HG02943 (cell line): ENCODE measurements at regions not wholly inside any gene's neighbourhood (a gene's known extent, or its start where the extent isn't known, plus 50 kb on each side); places are given as distances from the start of the nearest gene placed in this dataset.
"Not testable (repeated sequence)": the region's sequence is repeated elsewhere in the genome, so short reads cannot be mapped to it uniquely, and the experiment has no call there.

Source experiments
- ATAC-seq: cut with Tn5 transposase; IDR thresholded peaks from one replicate; pipeline ENCODE4 v1.9.1; 2021; ENCODE audit warnings: mild to moderate bottlenecking, low read depth, moderate library complexity; ENCODE audit not compliant: unreplicated experiment

DNA sequence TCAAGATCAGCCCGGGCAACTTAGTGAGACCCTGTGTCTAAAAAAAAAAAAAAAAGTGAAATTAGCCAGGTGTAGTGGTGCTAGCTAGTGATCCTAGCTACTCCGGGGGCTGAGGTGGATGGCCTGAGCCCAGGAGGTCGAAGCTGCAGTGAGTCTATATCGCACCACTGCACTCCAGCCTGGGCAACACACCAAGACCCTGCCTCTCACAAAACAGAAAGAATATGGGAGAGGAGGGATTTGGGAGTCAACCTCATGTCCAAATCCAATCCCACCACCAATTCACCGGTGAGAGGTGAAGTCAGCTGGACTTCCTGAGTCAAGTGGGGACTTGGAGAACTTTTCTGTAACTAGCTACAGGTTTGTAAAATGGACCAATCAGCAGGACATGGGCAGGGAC is 80.5 kb upstream of the MFGE8 start:
- no peak for ATAC-seq

DNA sequence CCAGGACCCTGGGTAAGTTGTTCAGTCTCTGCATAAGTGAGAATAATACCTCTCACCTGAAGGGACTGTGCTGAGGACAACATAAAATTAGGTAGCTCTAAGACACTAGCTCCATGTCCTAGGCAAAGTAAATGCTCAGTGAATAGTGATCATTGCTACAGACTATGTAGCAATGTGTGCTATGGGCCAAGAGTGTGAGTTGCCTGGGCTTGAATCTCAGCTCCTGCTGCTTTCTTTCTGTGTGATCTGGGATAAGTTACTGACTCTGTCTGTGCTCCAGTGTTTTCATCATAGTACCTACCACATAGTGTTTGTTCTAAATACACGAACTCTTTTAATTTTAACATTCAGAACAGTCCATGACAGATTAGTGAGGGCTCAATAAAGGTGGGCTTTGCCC is 81.1 kb upstream of the MFGE8 start:
- no peak for ATAC-seq

DNA sequence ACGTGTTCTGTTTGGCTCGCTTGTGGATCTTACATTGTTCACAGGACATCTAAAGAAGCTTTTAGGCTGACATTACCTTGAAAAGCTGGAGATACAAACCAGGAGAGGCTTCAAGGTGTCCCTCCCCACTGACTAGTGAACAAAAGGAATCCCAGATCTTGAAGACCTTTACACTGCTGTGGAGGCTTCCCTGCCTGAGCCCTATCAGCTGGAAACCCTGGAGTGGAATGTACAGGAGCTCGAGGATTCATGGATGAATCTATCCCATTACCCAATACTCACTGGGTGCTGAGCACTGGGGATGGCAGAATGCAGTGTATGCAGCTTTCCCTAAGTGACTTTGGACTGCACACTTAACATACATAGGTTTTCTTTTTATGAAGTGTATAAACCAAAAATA is 82.3 kb upstream of the MFGE8 start:
- no peak for ATAC-seq

DNA sequence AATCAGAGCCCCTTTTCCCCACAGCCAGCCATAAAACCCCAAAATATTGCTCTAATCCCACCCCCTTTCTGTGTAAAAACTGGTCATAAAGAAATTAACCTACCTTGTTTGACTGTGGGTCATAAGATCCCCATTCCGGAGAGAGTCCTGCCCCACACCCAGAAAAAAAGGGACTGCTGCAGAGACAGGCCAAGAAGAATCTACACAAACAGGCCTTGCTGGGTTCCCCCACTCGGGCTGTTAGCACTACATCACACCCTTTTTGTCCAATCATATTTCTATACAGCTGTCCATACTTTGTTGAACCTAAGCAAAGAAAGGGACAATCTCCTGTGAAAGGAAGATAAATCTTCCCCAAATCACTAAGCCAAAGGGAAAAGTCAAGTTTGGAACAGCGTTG is 84.4 kb upstream of the MFGE8 start:
- ATAC-seq: no peak

DNA sequence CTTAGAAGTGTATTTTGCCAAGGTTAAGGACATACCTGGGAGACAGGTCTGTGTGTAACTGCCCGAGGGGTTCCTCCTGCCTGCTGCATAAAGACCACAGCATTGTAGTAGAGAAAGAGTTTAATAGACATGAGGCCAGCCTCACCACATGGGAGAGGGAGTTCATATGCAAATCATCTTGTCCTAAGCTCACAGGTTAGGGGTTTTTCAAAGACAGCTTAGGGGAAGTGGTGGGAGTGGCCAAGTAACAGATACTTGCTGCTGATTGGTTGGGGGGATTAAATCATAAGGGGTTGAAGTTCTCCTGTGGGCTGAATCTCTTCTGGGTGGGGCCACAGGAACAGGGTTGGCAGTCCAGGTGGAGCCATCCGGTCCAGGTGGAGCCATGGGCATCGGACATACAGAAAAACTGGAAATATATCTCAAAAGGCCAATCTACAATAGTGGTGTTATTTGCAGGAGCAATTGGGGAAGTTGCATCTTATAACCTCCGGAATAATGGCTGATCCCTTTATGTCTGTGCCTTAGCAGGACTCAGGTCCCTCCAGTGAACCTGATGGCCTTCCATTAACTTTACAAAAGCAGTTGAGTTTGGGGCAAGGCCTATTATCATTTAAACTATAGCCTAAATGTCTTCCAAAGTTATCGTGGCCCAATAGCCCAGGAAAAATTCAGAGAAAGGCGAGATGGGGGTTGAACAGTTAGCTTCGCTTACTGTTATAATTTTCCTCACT is 86.0 kb upstream of the MFGE8 start:
- no peak for ATAC-seq

DNA sequence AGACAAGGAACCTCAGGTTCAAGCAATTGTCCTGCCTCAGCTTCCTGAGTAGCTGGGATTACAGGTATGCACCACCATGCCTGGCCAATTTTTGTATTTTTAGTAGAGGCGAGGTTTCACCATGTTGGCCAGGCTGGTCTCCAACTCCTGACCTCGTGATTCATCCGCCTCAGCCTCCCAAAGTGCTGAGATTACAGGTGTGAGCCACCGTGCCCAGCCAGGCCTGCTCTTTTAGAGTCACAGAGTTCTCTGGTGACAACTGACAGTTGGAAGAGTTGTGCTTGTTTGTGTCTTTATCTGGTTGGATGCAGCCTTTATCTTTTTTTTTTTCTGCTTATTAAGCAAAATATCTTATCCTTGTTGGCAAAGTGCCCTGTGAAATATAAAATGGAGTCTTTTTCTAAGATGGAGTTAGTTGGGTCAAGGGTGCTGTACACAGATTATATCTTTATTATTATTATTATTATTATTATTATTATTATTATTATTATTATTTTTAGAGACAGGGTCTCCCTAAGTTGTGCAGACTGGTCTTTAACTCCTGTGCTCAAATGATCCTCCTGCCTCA is 86.5 kb upstream of the ABHD2 start:
- ATAC-seq: not testable (repeated sequence)

DNA sequence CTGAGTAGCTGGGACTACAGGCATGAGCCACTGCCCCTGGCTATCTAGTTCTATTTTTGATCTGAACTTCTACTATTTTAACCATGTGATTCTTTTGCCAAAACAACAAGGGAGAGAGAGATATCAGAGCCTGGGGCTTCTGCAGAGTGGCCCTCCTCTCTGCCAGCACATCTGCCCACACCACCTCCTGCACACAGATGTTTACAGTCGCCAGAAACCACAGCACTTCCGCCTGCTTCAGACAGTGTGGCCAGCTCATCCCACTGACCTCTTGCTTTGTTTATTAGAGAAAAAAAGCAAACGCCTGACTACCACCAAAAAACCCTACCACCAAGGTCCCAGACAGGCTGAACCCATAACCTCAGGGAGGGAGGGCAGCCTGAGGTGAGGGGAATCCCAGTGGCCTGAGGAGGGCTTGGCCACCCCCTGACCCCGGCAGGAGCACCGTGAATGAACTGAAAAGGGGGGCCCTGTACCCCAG is 85.9 kb upstream of the ABHD2 start:
- ATAC-seq: peak; percentile 86

DNA sequence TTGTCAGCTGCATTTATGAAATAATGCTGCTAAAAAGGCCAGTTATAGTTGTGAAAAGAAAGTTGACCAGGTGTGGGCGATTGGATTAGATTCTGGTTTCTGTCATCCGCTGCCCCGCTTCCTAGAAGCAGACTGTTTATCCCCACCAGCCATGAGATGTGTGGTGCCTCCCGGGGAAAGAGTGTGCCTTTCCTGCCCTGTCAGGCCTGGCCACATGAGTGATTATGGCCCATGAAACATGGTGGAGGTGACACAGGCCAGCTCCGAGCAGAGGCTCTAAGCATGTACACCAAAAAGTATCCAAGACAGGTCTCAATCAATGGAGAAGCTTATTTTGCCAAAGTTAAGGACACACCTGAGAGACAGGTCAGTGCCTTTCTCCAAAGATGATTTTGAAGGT is 85.4 kb upstream of the ABHD2 start:
- no peak for ATAC-seq

DNA sequence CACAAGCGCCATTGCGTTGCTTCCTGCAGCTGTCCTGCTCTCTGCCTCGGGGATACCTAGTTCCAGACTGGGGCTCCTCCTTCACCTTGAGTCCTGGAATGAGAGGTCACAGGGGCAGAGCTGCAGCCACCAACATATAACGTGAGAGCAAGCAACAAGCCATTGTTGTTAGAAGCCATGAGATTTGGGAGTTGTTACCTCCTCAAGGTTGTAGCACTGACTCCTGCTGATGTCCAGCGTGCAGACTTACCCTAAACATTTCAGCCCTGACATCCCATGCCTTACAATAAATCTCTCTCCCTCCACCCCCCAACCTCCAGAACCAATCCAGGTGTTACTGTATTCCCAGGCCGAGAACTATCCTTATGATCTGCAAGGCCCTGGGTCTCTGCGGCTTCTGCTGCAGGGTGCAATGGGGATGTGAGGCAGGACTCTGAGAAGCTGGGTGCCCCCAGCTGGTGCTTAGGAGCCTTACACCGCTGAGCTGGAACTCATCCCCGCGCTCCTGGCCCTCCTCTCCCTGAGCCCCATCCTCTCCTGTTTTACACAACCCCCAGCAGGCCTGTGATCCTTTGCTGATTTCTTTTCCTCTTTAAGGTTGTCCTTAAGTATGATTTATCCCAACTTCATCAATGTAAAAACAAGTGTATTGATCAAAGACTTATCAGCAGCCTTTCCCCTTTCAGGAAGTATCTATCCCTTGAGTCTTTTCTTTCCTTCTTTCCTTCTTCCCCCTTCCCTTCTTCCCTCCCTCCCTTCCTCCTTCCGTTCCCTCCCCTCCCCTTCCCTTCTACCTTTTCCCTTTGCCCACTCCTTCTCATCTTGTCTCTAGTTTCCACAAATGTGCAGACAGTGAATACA is 84.2 kb upstream of the ABHD2 start:
- ATAC-seq: no peak

DNA sequence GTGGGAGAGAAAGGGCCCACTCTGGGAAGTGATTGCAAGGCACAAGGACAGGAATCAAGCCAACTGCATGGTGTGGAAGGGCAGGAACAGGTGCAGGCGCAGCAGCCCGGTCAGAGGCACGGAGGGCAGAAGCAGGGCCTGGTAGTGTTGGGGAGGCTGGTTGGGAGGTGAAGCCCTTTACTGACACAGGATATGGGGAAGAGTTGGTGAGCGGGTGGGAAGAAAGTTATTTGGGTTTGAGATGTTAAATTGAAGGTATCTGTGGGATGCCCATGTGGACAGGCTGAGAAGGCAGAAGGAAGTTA is 83.6 kb upstream of the ABHD2 start:
- ATAC-seq: no peak

DNA sequence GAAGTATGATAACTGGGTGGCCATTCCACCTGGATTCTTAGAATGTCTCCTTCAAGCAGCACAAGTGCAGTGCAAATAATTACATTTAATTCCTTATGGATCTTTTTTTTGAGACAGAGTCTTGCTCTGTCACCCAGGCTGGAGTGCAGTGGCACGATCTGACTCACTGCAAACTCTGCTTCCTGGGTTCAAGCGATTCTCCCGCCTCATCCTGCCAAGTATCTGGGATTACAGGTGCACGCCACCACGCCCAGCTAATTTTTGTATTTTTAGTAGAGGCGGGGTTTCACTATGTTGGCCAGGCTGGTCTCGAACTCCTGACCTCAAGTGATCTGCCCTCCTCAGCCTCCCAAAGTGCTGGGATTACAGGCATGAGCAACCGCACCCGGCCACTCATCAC is 80.7 kb upstream of the ABHD2 start:
- not testable (repeated sequence) for ATAC-seq

DNA sequence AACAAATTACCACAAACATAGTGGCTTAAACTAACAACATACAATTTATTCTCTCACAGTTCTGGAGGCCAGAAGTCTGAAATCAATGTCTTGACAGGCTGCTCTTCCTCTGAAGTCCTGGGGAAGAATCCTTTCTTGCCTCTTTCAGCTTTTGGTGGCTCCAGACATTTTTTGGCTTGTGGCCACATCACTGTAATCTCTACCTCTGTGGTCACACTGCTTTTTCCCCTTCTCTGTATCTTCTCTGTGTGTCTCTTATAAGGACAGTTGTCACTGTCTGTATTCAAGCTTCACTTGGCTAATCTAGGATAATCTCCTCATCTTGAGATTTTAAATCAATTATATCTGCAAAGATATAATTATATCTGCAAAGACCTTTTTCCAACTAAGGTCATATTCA is 80.3 kb upstream of the ABHD2 start:
- ATAC-seq: no peak

DNA sequence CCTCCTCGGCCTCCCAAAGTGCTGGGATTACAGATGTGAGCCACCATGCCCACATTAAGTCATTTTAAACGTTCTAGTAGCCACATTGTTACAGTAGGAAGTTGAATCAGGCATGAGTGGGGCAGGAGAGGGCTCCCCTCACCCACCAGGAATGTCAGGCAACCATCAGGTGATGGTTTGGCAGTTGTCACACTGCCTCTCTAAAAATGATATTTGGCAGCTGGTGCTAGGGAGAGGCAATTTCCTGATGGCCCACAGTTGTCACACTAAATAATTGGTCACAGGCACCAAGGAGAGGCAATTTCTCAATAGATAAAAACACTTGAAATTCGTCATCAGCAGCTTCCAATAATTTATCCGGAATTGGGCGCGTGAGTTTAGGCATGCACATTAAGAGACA is 79.2 kb upstream of the ABHD2 start:
- ATAC-seq: no peak

DNA sequence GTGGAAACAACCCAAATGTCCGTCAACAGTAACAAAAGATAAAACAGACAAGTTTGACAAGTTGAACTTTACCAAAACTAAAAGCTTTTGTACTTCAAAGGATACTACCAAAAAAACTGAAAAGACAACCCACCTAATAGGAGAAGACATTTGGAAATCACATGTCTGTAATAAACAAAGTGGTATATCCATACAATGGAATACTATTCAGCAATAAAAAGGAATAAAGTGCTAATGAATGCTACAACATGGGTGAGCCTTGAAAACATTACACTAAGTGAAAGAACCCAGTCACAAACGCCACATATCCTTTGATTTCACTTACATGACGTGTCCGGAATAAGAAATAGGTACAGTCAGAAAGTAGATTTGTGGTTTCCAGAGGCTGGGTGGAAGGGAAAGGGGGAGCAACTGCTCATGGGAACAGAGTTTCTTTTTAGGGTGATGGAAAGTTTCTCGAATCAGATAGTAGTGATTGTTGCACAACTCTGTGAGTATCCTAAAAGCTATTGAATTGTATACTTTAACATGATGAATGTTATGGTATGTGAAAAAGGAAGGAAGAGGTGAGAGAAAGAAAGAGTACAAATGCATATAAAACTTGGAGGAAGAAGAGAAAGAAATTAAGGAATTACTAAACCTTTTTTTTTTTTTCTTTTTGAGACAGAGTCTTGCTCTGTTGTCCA is 72.7 kb upstream of the ABHD2 start:
- ATAC-seq: no peak

DNA sequence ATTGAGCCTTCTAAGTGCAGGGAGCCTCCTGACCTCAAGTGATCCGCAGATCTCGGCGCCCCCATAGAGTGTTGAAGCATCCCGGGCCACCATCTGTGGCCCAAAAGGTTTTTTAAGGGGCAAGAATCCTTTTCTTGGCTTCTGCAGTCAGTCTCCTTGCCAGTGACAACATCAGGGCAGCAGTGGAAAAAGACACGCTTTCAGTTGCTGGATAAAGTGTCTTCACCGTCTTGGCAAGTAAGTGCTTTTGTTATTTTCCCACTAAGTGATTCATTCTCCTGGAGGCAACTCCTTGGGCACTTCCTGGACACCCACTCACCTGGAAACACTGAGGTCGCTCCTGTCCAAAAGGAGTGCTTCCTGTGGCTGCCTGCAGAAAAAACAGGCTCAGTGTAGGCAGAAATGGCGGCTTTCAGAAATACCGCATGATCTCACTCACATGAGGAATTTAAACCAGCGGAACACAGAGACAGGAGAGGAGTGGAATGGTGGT is 71.7 kb upstream of the ABHD2 start:
- no peak for ATAC-seq

DNA sequence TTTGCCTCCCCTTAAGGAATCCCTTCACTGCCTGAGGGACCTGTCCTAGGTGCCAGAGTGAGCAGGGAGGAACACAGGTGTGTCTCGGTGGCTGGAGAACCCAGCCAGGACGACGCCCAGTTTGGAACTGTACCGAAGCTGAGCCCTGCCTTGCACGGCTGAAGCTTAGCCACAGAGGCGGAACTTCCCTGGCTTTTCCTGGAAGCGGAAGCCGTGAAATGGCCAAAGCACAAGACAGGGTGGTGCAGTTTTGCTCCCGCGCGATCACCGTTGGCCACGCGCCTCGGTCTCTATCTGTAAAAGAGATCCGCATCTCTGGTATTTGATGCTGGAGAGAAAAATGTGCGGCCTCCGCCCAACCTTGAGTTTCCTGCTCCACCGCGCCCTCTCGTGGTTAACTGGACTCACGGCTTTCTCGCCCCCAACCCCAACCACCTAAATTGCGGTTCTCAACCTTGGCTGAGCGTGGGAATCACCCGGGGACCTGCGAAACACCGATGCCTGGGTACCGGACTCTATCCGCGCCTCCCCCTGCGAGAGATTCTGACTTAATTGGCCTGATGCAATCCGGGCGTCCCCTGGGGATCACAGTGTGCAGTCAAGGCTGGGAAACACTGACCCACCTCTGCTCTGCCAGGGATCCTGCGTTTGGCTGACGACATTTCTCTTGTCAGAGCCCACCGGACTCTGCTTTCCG is 70.7 kb upstream of the ABHD2 start:
- ATAC-seq: no peak

DNA sequence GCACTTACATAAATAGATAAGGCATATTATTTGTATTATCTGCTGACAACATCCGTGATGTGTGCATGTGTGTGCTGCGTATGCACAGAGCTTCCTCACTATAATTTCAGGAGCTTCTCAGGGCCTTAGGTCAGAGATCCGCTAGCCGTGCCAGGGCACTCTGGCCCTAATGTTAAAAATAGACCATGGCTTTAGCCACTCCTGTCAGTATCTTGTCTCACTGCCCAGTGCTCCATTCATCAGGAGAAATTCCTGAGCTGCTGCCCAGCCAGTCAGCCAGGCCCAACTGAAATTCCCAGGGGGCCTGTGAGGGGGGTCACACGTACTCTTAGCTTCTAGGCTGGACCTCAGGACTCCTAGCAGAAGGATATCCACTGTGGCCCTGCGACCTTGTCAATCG is 70.0 kb upstream of the ABHD2 start:
- ATAC-seq: no peak

DNA sequence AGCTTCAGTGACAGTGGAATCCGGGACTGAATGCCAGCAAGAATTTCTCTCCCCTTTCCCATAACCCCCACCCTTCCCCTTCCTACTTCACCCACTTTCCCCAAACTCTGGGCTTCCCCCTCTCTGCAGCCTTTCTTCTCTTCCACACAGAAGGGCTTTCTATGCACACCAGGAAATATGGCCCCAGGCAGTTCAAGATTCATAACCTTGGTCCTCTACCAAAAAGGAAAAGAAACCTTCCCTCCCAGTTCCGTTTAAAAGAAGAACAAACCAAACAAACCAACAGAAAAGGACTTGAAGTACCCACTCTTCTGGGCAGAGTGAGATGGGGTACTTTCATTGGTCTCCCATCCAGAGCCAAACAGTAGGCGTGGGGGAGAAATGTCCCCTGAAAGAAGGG is 68.8 kb upstream of the ABHD2 start:
- no peak for ATAC-seq

DNA sequence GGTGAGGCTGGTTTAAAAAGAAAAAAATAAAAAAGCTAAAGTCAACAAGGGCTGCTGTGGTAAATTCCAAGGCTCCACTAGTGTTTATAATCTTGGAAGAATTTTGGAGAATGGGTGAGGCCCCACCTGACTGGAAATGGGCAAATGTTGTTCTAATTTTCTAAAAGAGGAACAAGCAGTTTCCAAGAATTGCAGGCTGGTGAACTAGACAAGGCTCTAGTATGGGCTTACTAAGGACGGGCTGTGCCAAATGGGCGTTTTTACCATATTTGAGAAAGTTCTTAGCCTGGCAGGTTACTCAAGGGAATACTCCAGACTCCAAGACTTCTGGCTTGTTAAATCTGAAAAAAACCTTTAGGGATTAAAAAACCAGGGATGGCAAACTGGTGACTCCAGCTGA is 67.0 kb upstream of the ABHD2 start:
- ATAC-seq: no peak

DNA sequence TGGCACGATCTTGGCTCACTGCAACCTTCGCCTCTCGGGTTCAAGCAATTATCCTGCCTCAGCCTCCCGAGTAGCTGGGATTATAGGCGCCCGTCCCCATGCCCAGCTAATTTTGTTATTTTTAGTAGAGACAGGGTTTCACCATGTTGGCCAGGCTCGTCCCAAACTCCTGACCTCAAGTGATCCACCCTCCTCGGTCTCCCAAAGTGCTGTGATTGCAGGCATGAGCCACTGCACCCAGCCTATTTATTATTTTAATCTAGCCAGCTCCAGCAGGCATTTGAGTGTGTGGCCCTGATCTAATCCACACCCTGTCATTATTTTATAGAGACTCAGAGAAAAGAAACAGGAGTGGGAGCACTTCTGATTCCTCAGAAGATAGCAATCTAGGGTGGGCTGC is 66.4 kb upstream of the ABHD2 start:
- not testable (repeated sequence) for ATAC-seq
